NT2/D1 (cell line): ENCODE measurements at regions not wholly inside any gene's neighbourhood (a gene's known extent, or its start where the extent isn't known, plus 50 kb on each side); places are given as distances from the start of the nearest gene placed in this dataset.

ENCODE experiments used
- YY1 ChIP-seq: IDR thresholded peaks from 2 replicates; pipeline ENCODE4 v1.6.1; 2011; ENCODE audit not compliant: insufficient read length, insufficient read depth
- ZNF274 ChIP-seq: IDR thresholded peaks from 2 replicates; pipeline ENCODE4 v1.6.1; 2011; ENCODE audit warnings: mild to moderate bottlenecking, low read depth, low read length

GRCh38 chr10:3593611-3594010, 191.4 kb downstream of the KLF6 start:
- TF ChIP-seq YY1 (no peak), ZNF274 (no peak)
